HL-60 (cell line): ENCODE measurements at regions not wholly inside any gene's neighbourhood (a gene's known extent, or its start where the extent isn't known, plus 50 kb on each side); places are given as distances from the start of the nearest gene placed in this dataset.

Experiments used
- POLR2AphosphoS5 ChIP-seq: IDR thresholded peaks from 2 replicates; pipeline ENCODE4 v1.6.1; 2012; ENCODE audit warnings: low read depth
- TF ChIP-seq, protein P1 (sequence below): IDR thresholded peaks from one replicate; pipeline ENCODE4 v1.5.1; 2011; ENCODE audit warnings: low read length, control low read depth, inconsistent platforms; ENCODE audit not compliant: insufficient read depth

GRCh38 chr5:54795777-54796176 is 189.6 kb downstream of the ESM1 start:
- TF ChIP-seq, protein P1, sequence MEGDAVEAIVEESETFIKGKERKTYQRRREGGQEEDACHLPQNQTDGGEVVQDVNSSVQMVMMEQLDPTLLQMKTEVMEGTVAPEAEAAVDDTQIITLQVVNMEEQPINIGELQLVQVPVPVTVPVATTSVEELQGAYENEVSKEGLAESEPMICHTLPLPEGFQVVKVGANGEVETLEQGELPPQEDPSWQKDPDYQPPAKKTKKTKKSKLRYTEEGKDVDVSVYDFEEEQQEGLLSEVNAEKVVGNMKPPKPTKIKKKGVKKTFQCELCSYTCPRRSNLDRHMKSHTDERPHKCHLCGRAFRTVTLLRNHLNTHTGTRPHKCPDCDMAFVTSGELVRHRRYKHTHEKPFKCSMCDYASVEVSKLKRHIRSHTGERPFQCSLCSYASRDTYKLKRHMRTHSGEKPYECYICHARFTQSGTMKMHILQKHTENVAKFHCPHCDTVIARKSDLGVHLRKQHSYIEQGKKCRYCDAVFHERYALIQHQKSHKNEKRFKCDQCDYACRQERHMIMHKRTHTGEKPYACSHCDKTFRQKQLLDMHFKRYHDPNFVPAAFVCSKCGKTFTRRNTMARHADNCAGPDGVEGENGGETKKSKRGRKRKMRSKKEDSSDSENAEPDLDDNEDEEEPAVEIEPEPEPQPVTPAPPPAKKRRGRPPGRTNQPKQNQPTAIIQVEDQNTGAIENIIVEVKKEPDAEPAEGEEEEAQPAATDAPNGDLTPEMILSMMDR, result no peak
- no peak for TF ChIP-seq POLR2AphosphoS5
